Endothelial cell (in vitro differentiated cells): ENCODE measurements at regions not wholly inside any gene's neighbourhood (a gene's known extent, or its start where the extent isn't known, plus 50 kb on each side); places are given as distances from the start of the nearest gene placed in this dataset.

Experiments used
- DNase-seq: peaks from one replicate; pipeline ENCODE4 v3.0.0; 2021; ENCODE audit warnings: low spot score
- H3K27ac Mint-ChIP-seq: one replicate; pipeline ENCODE4 v1.8.0; 2021; ENCODE audit warnings: mixed read lengths, inconsistent platforms; ENCODE audit not compliant: unreplicated experiment
- H3K27me3 Mint-ChIP-seq: one replicate; pipeline ENCODE4 v1.8.0; 2021; ENCODE audit warnings: mild to moderate bottlenecking, moderate library complexity, mixed read lengths, inconsistent platforms; ENCODE audit not compliant: unreplicated experiment
- H3K36me3 Mint-ChIP-seq: one replicate; pipeline ENCODE4 v1.8.0; 2021; ENCODE audit warnings: mild to moderate bottlenecking, low read depth, mixed read lengths, inconsistent platforms; ENCODE audit not compliant: unreplicated experiment
- H3K4me1 Mint-ChIP-seq: one replicate; pipeline ENCODE4 v1.8.0; 2021; ENCODE audit warnings: mild to moderate bottlenecking, mixed read lengths, inconsistent platforms; ENCODE audit not compliant: unreplicated experiment
- H3K4me3 Mint-ChIP-seq: one replicate; pipeline ENCODE4 v1.8.0; 2021; ENCODE audit warnings: mild to moderate bottlenecking, mixed read lengths, inconsistent platforms; ENCODE audit not compliant: unreplicated experiment
- H3K9me3 Mint-ChIP-seq: one replicate; pipeline ENCODE4 v1.8.0; 2021; ENCODE audit warnings: mixed read lengths, inconsistent platforms; ENCODE audit not compliant: unreplicated experiment
- CTCF ChIP-seq: fragments of 200-600 bp; sonication (generic); IDR thresholded peaks from one replicate; pipeline ENCODE4 v1.5.0; 2021; ENCODE audit warnings: antibody characterized with exemption; ENCODE audit not compliant: unreplicated experiment

GRCh38 chr3:27907148-27907547 lies 185.0 kb upstream of the EOMES start:
- TF ChIP-seq CTCF: no peak
- Mint-ChIP-seq H3K4me3 (no peak overlapping the region), H3K27me3 (no peaks in the 10 kb centered on the region), H3K36me3 (no peaks in the 10 kb centered on the region), H3K9me3 (no peaks in the 10 kb centered on the region), H3K27ac (no peak overlapping the region), H3K4me1 (peaks cover 5% of the 10 kb centered on the region)
- DNase-seq: no peak

GRCh38 chr3:27907929-27908328 lies 185.8 kb upstream of the EOMES start:
- no peaks in the 10 kb centered on the region for H3K9me3 Mint-ChIP-seq
- DNase-seq: no peak
- no peaks in the 10 kb centered on the region for H3K27me3 Mint-ChIP-seq
- no peak overlapping the region for H3K4me3 Mint-ChIP-seq
- H3K27ac Mint-ChIP-seq: no peak overlapping the region
- H3K4me1 Mint-ChIP-seq: peaks cover 5% of the 10 kb centered on the region
- no peaks in the 10 kb centered on the region for H3K36me3 Mint-ChIP-seq
- no peak for TF ChIP-seq CTCF

- no peak for DNase-seq
- H3K27ac Mint-ChIP-seq: no peak overlapping the region
- no peaks in the 10 kb centered on the region for H3K36me3 Mint-ChIP-seq
- no peaks in the 10 kb centered on the region for H3K27me3 Mint-ChIP-seq
- no peak for TF ChIP-seq CTCF
- no peaks in the 10 kb centered on the region for H3K9me3 Mint-ChIP-seq
- H3K4me1 Mint-ChIP-seq: no peaks in the 10 kb centered on the region
- no peak overlapping the region for H3K4me3 Mint-ChIP-seq
These were observed 188.3 kb upstream of the EOMES start for GRCh38 chr3:27910456-27910855.

- no peaks in the 10 kb centered on the region for H3K36me3 Mint-ChIP-seq
- no peak for TF ChIP-seq CTCF
- no peaks in the 10 kb centered on the region for H3K4me1 Mint-ChIP-seq
- no peak for DNase-seq
- H3K27ac Mint-ChIP-seq: no peak overlapping the region
- no peaks in the 10 kb centered on the region for H3K9me3 Mint-ChIP-seq
- H3K4me3 Mint-ChIP-seq: no peak overlapping the region
- no peaks in the 10 kb centered on the region for H3K27me3 Mint-ChIP-seq
These were observed 192.1 kb upstream of the EOMES start for GRCh38 chr3:27914199-27914598.

GRCh38 chr3:27923349-27924068 lies 201.4 kb upstream of the EOMES start:
- no peak for DNase-seq
- no peaks in the 10 kb centered on the region for H3K9me3 Mint-ChIP-seq
- TF ChIP-seq CTCF: no peak
- H3K4me3 Mint-ChIP-seq: no peak overlapping the region
- peaks cover 2% of the 10 kb centered on the region for H3K27me3 Mint-ChIP-seq
- no peak overlapping the region for H3K27ac Mint-ChIP-seq
- no peaks in the 10 kb centered on the region for H3K4me1 Mint-ChIP-seq
- H3K36me3 Mint-ChIP-seq: no peaks in the 10 kb centered on the region
